GM21786 (cell line): ENCODE measurements at regions not wholly inside any gene's neighbourhood (a gene's known extent, or its start where the extent isn't known, plus 50 kb on each side); places are given as distances from the start of the nearest gene placed in this dataset.

Experiments
- ATAC-seq: cut with Tn5 transposase; IDR thresholded peaks from one replicate; pipeline ENCODE4 v1.9.1; 2021; ENCODE audit not compliant: unreplicated experiment

- no peak for ATAC-seq
Measured at GRCh38 chr5:17888155-17888554, 253.9 kb downstream of the TAF11L14 start.

GRCh38 chr5:17890501-17890900, 256.2 kb downstream of the TAF11L14 start:
- ATAC-seq: no peak

DNA sequence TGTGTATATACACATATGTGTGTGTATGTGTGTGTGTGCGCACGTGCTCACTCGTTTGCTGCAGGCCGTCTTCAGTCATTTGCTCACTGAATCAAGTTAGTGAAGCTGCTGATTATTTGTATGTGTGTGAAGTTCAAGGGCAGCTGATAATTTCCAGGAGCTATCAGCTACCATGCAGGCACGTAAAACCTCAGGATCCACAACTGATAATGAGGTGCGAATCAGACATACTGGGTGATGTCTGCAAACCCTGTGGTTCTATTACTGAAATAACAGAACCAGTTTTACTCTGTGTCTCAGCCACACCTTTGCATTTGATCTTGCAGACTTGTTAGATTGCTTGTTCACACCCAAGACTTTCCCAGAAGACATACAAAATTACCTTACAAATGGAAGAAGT, 257.6 kb downstream of the TAF11L14 start:
- ATAC-seq: no peak

- no peak for ATAC-seq
Measured at GRCh38 chr5:17893026-17893635, 258.9 kb downstream of the TAF11L14 start.

DNA sequence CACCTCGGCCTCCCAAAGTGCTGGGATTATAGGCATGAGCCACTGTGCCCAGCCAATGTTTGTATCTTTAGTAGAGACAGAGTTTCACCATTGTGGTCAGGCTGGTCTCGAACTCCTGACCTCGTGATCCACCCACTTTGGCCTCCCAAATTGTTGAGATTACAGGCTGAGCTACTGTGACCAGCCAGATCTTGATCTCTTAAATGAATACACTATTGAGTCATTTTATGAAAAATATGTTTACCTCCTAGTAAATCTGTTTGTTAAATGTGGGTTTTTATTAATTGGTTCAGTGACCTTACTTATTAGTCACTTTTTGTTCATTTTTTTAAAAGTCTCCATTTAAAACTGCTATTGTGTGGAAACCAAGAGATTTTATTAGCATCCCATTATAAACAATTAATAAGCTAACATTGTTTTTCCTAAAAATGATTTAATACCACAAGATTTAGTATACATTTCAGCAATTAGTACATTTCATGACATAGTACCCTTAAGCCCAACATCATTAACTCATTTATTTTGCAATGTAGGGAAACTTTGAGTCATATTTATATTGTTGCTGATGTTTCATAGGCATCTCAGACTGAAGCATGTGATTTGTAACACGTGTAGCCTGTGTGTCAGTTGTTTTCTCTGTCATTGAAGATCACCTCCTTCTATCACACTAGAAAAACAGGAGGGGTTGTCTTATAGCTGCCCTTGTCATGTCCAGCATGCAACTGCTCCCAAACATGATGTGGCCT, 261.2 kb downstream of the TAF11L14 start:
- no peak for ATAC-seq

- no peak for ATAC-seq
Measured at GRCh38 chr5:17896605-17897004, 262.3 kb downstream of the TAF11L14 start.

GRCh38 chr5:17897776-17898175, 263.5 kb downstream of the TAF11L14 start:
- ATAC-seq: no peak

DNA sequence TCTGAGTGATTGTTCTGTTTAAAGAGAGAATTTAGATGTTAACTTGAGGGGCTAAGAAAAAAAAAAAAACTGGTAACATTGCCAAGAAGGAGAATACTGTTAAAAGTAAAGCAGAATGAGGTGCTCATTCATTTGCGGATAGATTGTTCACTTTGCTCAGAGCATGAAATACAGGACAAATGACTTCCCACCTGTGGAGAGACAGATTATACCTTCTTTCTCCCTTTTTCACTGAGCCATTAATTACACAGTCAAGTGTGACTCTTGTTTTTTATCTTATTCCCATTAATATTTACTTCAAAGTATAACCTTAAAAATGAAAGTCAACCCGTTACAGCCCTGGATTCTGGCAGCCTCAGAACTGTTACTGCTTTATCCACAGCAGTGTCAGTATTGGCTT, 264.5 kb downstream of the TAF11L14 start:
- ATAC-seq: no peak

- no peak for ATAC-seq
Measured at GRCh38 chr5:17907094-17907493, 272.8 kb downstream of the TAF11L14 start.

DNA sequence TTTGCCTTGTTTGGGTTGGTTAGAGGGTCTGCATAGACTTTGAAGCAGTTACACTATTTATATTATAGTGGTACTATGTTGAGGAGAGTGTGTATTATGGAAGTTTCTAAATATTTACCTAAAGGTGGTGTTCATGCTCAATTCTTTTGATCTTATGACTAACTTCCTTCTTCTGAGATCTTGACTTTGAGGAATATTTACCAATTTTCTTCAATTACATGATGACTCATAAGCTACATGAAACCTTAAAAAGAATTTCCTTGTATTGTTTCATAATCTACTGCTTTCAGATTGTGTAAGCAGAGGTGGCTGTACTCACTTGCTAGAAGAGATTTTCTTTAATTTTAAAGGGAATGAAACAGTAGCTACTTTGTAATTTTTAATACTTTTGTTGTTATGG, 276.1 kb downstream of the TAF11L14 start:
- ATAC-seq: peak; percentile 39

DNA sequence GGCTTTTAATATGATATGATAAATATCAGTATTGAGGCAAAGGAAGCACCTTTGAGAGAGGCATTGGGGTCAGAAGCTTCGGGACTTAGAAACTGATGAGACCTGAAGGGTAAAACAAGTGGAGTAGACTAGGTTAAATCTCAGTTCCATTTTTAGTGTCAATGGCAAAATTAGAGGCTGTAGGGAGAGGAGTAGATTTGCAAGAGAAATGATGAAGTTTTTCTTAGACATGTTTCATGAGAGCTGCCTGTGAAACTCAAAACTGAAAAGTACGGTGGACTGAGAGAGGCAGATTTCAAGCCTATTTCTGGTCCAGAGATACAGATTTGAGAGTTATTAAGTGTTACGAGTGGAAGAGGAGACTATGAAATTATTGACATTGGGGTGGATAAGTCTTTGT, 278.5 kb downstream of the TAF11L14 start:
- ATAC-seq: no peak

DNA sequence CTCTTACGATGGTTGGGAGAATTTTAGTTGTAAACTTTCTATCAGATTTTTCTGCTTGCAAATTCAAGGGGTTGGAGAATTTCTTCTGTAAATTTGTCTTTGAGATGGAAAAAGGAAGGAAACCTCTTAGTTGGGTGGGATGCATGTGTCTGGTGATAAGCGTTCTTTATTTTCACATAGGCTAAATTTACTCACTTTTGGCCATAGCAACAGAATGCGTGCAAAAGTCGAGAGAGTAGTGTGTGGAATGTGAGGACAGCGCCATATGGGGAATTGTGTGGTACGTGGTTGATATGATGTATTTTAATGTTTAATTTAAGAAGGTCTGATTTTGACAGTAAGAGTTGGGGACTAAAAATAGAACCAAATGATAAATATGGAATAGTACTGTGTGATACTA, 282.2 kb downstream of the TAF11L14 start:
- no peak for ATAC-seq

GRCh38 chr5:17917465-17917864, 283.2 kb downstream of the TAF11L14 start:
- ATAC-seq: no peak

- no peak for ATAC-seq
Measured at GRCh38 chr5:17918373-17919104, 284.3 kb downstream of the TAF11L14 start.

GRCh38 chr5:17925276-17925675, 291.0 kb downstream of the TAF11L14 start:
- ATAC-seq: no peak

GRCh38 chr5:17928581-17928981, 294.3 kb downstream of the TAF11L14 start:
- no peak for ATAC-seq

- ATAC-seq: no peak
Measured at GRCh38 chr5:17929171-17929570, 294.9 kb downstream of the TAF11L14 start.

GRCh38 chr5:17930346-17930745, 296.1 kb downstream of the TAF11L14 start:
- no peak for ATAC-seq

DNA sequence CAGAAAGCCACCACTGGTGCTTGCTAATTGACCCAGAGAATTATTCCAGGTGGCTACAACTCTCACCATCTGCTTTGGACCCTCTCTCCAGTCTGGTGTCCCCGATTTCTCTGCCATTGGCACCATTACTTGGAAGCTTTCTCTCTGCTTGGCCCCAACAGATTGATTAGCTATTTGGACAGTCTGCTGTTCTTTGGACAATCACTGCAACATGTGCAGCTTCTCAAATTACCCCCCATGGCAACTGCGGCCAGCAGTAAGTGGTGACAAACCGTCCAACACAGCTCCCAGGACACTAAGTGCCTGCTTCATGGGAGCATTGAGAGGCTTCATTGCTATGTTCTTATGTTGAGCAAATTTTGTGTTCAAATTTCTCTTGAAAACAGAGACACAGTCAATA, 309.8 kb downstream of the TAF11L14 start:
- ATAC-seq: no peak

- ATAC-seq: no peak
Measured at GRCh38 chr5:17947029-17947428, 312.8 kb downstream of the TAF11L14 start.

GRCh38 chr5:17951392-17952169, 317.3 kb downstream of the TAF11L14 start:
- no peak for ATAC-seq
